ENCODE measurements at regions not wholly inside any gene's neighbourhood (a gene's known extent, or its start where the extent isn't known, plus 50 kb on each side); places are given as distances from the start of the nearest gene placed in this dataset.
"Not testable (repeated sequence)": the region's sequence is repeated elsewhere in the genome, so short reads cannot be mapped to it uniquely, and the experiment has no call there.

- TF ChIP-seq ZBTB40 (IDR thresholded peaks at IDR 0.05; ENCODE audit: borderline replicate concordance) (no peak), FOS (IDR thresholded peaks at IDR 0.05; ENCODE audit: borderline replicate concordance, extremely low read depth, insufficient read length) (no peak), HCFC1 (IDR thresholded peaks at IDR 0.05; ENCODE audit: low read length) (no peak), NKRF (conservative IDR thresholded peaks at IDR 0.05) (no peak), GABPA (IDR thresholded peaks at IDR 0.05; ENCODE audit: low read depth) (no peak), SIX5 (IDR thresholded peaks at IDR 0.05; ENCODE audit: low read depth, low read length, severe bottlenecking) (no peak), NR2F1 (conservative IDR thresholded peaks at IDR 0.05) (no peak), HDAC2 (IDR thresholded peaks at IDR 0.05) (no peak)
Measured at GRCh38 chr13:33415822-33416221, 130.3 kb upstream of the STARD13 start (continued).

- H3K9me3 ChIP-seq (replicated peaks; ENCODE audit: control insufficient read depth, insufficient read depth, low read length); BruUV-seq (replicated peaks); intact Hi-C loops (cut with micrococcal nuclease; ENCODE audit: unreplicated experiment); H3K4me2 ChIP-seq (ENCODE audit: control insufficient read depth, insufficient read depth); H3K36me3 ChIP-seq (ENCODE audit: control insufficient read depth in 2 of 2, insufficient read depth in 2 of 2, low read length in 1 of 2); H3K79me2 ChIP-seq (ENCODE audit: control insufficient read depth, insufficient read depth, low read length); FAIRE-seq; ATAC-seq; H3K4me1 ChIP-seq (ENCODE audit: control insufficient read depth, insufficient read depth, low read length); POLR2A ChIA-PET; H3K27ac ChIP-seq (ENCODE audit: control insufficient read depth, insufficient read depth); in situ Hi-C loops (cut with MboI); CTCF ChIA-PET; H4K20me1 ChIP-seq (ENCODE audit: control insufficient read depth, insufficient read depth); SMC1A ChIA-PET (ENCODE audit: uncharacterized antibody, unreplicated experiment); H2AFZ ChIP-seq (ENCODE audit: control insufficient read depth, low read depth, low read length); H3K9ac ChIP-seq (ENCODE audit: control insufficient read depth, insufficient read depth, low read length); DNase-seq (ENCODE audit: low read depth, low spot score); H3K27me3 ChIP-seq (replicated peaks in 1 of 2; ENCODE audit: control insufficient read depth in 2 of 2, insufficient read depth in 2 of 2, low read length in 1 of 2); RAD21 ChIA-PET (ENCODE audit: unreplicated experiment); H3K4me3 ChIP-seq: not testable (repeated sequence)
- 27% methylated on average over 7 of the region's 7 CpGs for WGBS (ENCODE audit: insufficient coverage, insufficient replicate concordance, low lambda C conversion rate, missing lambda C conversion rate)
Measured at GRCh38 chr13:33418224-33418953, 132.8 kb upstream of the STARD13 start.

- DNase-seq (ENCODE audit: low read depth, low spot score); H3K27me3 ChIP-seq (replicated peaks in 1 of 2; ENCODE audit: control insufficient read depth in 2 of 2, insufficient read depth in 2 of 2, low read length in 1 of 2); BruUV-seq (replicated peaks); H3K9me3 ChIP-seq (replicated peaks; ENCODE audit: control insufficient read depth, insufficient read depth, low read length); H3K9ac ChIP-seq (ENCODE audit: control insufficient read depth, insufficient read depth, low read length); H3K27ac ChIP-seq (ENCODE audit: control insufficient read depth, insufficient read depth); H3K36me3 ChIP-seq (ENCODE audit: control insufficient read depth in 2 of 2, insufficient read depth in 2 of 2, low read length in 1 of 2); H4K20me1 ChIP-seq (ENCODE audit: control insufficient read depth, insufficient read depth); in situ Hi-C loops (cut with MboI); POLR2A ChIA-PET; H3K4me2 ChIP-seq (ENCODE audit: control insufficient read depth, insufficient read depth); SMC1A ChIA-PET (ENCODE audit: uncharacterized antibody, unreplicated experiment); intact Hi-C loops (cut with micrococcal nuclease; ENCODE audit: unreplicated experiment); ATAC-seq; RAD21 ChIA-PET (ENCODE audit: unreplicated experiment); H3K79me2 ChIP-seq (ENCODE audit: control insufficient read depth, insufficient read depth, low read length); H3K4me1 ChIP-seq (ENCODE audit: control insufficient read depth, insufficient read depth, low read length); H2AFZ ChIP-seq (ENCODE audit: control insufficient read depth, low read depth, low read length); CTCF ChIA-PET; H3K4me3 ChIP-seq; FAIRE-seq: not testable (repeated sequence)
Measured at GRCh38 chr13:33420117-33420516, 134.6 kb upstream of the STARD13 start.

Data from GM12878 (cell line).